ENCODE measurements at regions not wholly inside any gene's neighbourhood (a gene's known extent, or its start where the extent isn't known, plus 50 kb on each side); places are given as distances from the start of the nearest gene placed in this dataset.

DNA sequence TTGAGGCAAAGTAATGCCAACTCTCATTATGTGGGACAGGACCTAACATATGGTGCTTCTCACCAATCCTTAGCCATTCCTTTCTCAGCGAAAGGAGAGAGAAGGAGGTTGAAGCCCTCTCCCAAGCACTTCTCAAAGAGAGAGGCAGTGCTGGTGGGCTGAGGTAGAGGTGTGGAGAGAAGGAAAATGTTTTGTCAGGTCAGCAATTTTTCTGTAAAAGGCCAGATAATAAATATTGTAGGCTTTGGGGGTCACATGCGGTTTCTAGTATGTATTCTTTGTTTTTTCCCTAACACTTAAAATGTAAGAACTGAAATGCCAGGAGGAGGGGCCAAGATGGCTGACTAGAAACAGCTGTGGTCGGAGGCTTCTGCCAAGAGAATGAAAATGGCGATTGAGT lies 225.0 kb upstream of the NPY start (continued):
- TF ChIP-seq EZH2phosphoT487 (IDR thresholded peaks at IDR 0.05; ENCODE audit: borderline replicate concordance), result no peak

DNA sequence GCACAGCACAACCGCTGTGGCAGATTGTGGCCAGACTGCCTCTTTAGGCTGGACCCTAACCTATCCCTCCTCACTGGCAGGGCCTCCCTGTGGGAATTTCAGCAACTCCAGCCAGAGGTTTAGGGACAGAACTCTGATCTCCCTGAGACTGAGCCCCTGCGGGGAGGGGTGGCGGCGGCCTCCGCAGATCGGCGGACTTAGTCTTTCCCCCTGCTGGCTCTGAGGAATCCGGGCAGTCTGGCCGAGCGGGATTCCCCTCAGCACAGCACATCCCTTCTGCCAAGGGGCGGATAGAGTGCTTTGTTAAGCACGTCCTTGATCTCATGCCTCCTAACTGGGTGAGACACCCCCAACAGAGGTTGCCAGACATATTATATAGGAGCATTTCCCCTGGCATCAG lies 224.2 kb upstream of the NPY start:
- Histone ChIP-seq H3K9me3 (ENCODE audit: control insufficient read depth in 1 of 2, insufficient read depth in 1 of 2, low read depth in 1 of 2, low read length in 2 of 2) (no peaks in the 10 kb centered on the region), H3K27ac (ENCODE audit: low read depth, low read length) (no peak overlapping the region), H3K9me2 (ENCODE audit: insufficient read depth) (no peaks in the 10 kb centered on the region), H3K79me2 (ENCODE audit: insufficient read depth, low read length) (no peaks in the 10 kb centered on the region), H2AFZ (ENCODE audit: low read depth, low read length, poor library complexity, severe bottlenecking) (no peak overlapping the region), H3K4me1 (ENCODE audit: control insufficient read depth in 1 of 2, insufficient read depth in 2 of 2, low read length in 2 of 2) (no peaks in the 10 kb centered on the region), H3K36me3 (ENCODE audit: control insufficient read depth in 1 of 2, insufficient read depth in 2 of 2, low read length in 2 of 2) (no peaks in the 10 kb centered on the region), H4K20me1 (ENCODE audit: insufficient read depth) (no peaks in the 10 kb centered on the region), H3K9ac (ENCODE audit: low read length) (no peak overlapping the region), H3K4me2 (ENCODE audit: low read length) (no peak overlapping the region), H3K27me3 (ENCODE audit: insufficient read depth, low read length) (peaks cover 9% of the 10 kb centered on the region; the same call in 1 of the 2 replicates), H3K4me3 (replicated peaks in 1 of 2; ENCODE audit: low read depth in 1 of 2, low read length in 2 of 2) (no peak overlapping the region)
- intact Hi-C loops (cut with micrococcal nuclease), result no loop called here
- no peak for DNase-seq (ENCODE audit: low read depth, low spot score)
- TF ChIP-seq SIN3A (IDR thresholded peaks at IDR 0.05; ENCODE audit: low read depth) (no peak), FOSL1 (IDR thresholded peaks at IDR 0.05; ENCODE audit: low read depth) (no peak), TCF7L2 (IDR thresholded peaks at IDR 0.05; ENCODE audit: borderline replicate concordance, extremely low read depth, insufficient read depth, insufficient read length) (no peak)
- ChIA-PET POLR2A (no interaction called here), CTCF (no interaction called here), RAD21 (ENCODE audit: low non-redundant PET in 1 of 2, low total read pairs in 2 of 2, uncharacterized antibody in 2 of 2, unreplicated experiment in 2 of 2) (no interaction called here)
- BruUV-seq (replicated peaks), result no TSS peak
- no peak for ATAC-seq

DNA sequence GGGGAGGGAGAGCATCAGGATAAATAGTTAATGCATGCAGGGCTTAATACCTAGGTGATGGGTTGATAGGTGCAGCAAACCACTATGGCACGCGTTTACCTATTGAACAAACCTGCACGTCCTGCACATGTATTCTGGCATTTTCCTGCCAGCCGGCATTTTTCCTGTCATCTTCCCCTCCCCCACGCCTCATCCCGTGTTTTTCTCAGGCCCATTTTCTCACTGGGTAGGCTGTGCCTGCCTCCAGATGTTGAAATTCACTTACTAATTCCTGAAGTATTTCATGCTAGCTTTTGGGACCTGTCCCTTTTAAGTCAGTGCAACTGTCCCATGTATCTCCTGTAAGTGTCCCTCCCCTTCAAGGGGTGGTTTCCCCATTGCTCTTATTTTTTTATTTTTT lies 220.3 kb upstream of the NPY start:
- Histone ChIP-seq H3K4me1 (ENCODE audit: control insufficient read depth in 1 of 2, insufficient read depth in 2 of 2, low read length in 2 of 2) (no peaks in the 10 kb centered on the region), H3K9me2 (ENCODE audit: insufficient read depth) (no peaks in the 10 kb centered on the region), H3K36me3 (ENCODE audit: control insufficient read depth in 1 of 2, insufficient read depth in 2 of 2, low read length in 2 of 2) (no peaks in the 10 kb centered on the region), H3K9me3 (ENCODE audit: control insufficient read depth in 1 of 2, insufficient read depth in 1 of 2, low read depth in 1 of 2, low read length in 2 of 2) (no peaks in the 10 kb centered on the region), H3K9ac (ENCODE audit: low read length) (no peak overlapping the region), H4K20me1 (ENCODE audit: insufficient read depth) (no peaks in the 10 kb centered on the region), H3K4me2 (ENCODE audit: low read length) (no peak overlapping the region), H3K4me3 (replicated peaks in 1 of 2; ENCODE audit: low read depth in 1 of 2, low read length in 2 of 2) (no peak overlapping the region), H3K79me2 (ENCODE audit: insufficient read depth, low read length) (no peaks in the 10 kb centered on the region), H3K27me3 (ENCODE audit: insufficient read depth, low read length) (no peaks in the 10 kb centered on the region), H3K27ac (ENCODE audit: low read depth, low read length) (no peak overlapping the region), H2AFZ (ENCODE audit: low read depth, low read length, poor library complexity, severe bottlenecking) (no peak overlapping the region)
- CTCF ChIA-PET, result no interaction called here
- DNase-seq (ENCODE audit: low read depth, low spot score) (no peak), ATAC-seq (no peak)
- RAD21 ChIA-PET (ENCODE audit: low non-redundant PET in 1 of 2, low total read pairs in 2 of 2, uncharacterized antibody in 2 of 2, unreplicated experiment in 2 of 2), result no interaction called here
- intact Hi-C loops (cut with micrococcal nuclease), result no loop called here
- TF ChIP-seq CTCF (IDR thresholded peaks at IDR 0.05 in 2 of 3, conservative IDR thresholded peaks at IDR 0.05 in 1 of 3; ENCODE audit: borderline replicate concordance in 1 of 3, insufficient read depth in 1 of 3, low read depth in 2 of 3, low read length in 2 of 3), result no peak
- BruUV-seq (replicated peaks), result no TSS peak
- POLR2A ChIA-PET, result no interaction called here
